ENCODE measurements at regions not wholly inside any gene's neighbourhood (a gene's known extent, or its start where the extent isn't known, plus 50 kb on each side); places are given as distances from the start of the nearest gene placed in this dataset.

DNA sequence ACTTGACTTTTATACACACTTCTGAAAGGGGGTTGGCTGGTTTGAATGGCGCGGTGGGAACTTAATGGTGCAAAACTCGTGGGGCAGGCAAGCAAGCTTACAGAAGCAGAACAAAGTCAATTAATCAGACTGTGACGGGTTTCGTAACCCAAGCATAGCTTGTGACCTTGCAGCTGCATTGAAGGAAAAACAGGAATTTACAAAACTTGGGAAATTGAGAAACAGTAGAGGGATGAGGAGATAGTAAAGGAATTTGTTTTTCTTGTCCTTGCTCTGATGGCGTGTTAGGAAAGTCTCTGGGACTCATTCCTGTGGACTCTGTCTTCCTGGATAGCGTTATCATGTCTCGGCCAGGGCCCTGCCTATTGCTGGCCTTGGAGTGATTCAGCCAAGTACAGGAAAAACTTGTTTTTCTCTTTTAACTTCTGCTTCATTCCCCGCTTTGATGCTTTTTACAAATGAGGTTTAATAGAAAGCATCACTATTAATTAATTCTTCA lies 220.0 kb upstream of the KCND2 start:
- TF ChIP-seq BACH2 (CRISPR knock-in tag; IDR thresholded peaks at IDR 0.05; ENCODE audit: borderline replicate concordance) (no peak), ZFP30 (CRISPR knock-in tag; IDR thresholded peaks at IDR 0.05) (no peak), ESRRG (CRISPR knock-in tag; IDR thresholded peaks at IDR 0.05) (no peak), POU6F1 (CRISPR knock-in tag; IDR thresholded peaks at IDR 0.05; ENCODE audit: borderline replicate concordance, low read depth) (no peak), ZNF8 (CRISPR knock-in tag; IDR thresholded peaks at IDR 0.05) (no peak), TCF4 (CRISPR knock-in tag; IDR thresholded peaks at IDR 0.05; ENCODE audit: borderline replicate concordance) (no peak), ZC3H10 (CRISPR knock-in tag; IDR thresholded peaks at IDR 0.05) (no peak), ZNF565 (CRISPR knock-in tag; conservative IDR thresholded peaks at IDR 0.05; ENCODE audit: low read depth) (no peak), ZNF70 (CRISPR knock-in tag; IDR thresholded peaks at IDR 0.05) (no peak), RARB (CRISPR knock-in tag; IDR thresholded peaks at IDR 0.05) (no peak), ISL1 (CRISPR knock-in tag; IDR thresholded peaks at IDR 0.05) (no peak), PATZ1 (CRISPR knock-in tag; IDR thresholded peaks at IDR 0.05; ENCODE audit: borderline replicate concordance) (no peak), ZFP3 (CRISPR knock-in tag; IDR thresholded peaks at IDR 0.05) (no peak), TOX (CRISPR knock-in tag; IDR thresholded peaks at IDR 0.05; ENCODE audit: borderline replicate concordance) (no peak), SNAI2 (CRISPR knock-in tag; IDR thresholded peaks at IDR 0.05) (no peak)
- TF ChIP-seq, protein P1, sequence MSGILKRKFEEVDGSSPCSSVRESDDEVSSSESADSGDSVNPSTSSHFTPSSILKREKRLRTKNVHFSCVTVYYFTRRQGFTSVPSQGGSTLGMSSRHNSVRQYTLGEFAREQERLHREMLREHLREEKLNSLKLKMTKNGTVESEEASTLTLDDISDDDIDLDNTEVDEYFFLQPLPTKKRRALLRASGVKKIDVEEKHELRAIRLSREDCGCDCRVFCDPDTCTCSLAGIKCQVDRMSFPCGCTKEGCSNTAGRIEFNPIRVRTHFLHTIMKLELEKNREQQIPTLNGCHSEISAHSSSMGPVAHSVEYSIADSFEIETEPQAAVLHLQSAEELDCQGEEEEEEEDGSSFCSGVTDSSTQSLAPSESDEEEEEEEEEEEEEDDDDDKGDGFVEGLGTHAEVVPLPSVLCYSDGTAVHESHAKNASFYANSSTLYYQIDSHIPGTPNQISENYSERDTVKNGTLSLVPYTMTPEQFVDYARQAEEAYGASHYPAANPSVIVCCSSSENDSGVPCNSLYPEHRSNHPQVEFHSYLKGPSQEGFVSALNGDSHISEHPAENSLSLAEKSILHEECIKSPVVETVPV (CRISPR knock-in tag; IDR thresholded peaks at IDR 0.05) = no peak
- no peak for ATAC-seq

DNA sequence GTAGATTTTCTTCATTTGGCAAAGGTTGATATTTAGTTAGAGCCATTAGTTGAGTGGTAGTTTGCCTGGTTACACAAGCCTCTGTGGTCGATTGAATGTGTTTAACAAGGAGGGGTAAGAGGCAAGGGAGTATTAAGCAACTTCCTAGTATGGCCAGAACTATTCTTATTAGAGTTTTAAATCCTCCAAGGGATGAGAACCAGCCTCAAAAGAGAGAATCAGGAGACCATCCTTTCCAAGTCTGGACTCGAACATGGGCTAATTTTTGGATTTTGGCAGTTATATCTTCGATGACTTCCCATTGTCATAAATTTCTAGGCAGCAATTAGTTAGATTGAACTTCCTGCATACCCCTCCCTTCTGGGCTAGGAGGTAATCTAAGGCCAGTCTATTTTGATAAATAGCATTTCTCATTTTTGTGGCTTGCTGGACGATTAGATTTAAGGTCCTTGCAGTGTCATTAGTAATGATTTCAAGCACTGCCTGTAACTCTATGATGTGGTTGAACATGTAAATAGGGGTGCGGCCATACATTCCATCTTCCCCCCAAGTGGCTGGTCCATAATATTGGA lies 219.5 kb upstream of the KCND2 start:
- ATAC-seq = no peak
- TF ChIP-seq ZFP30 (CRISPR knock-in tag; IDR thresholded peaks at IDR 0.05) (no peak), PATZ1 (CRISPR knock-in tag; IDR thresholded peaks at IDR 0.05; ENCODE audit: borderline replicate concordance) (no peak), CSDC2 (CRISPR knock-in tag; IDR thresholded peaks at IDR 0.05) (no peak), POU6F1 (CRISPR knock-in tag; IDR thresholded peaks at IDR 0.05; ENCODE audit: borderline replicate concordance, low read depth) (no peak), SNAI2 (CRISPR knock-in tag; IDR thresholded peaks at IDR 0.05) (no peak), GLIS3 (CRISPR knock-in tag; IDR thresholded peaks at IDR 0.05) (no peak), CREB5 (CRISPR knock-in tag; IDR thresholded peaks at IDR 0.05; ENCODE audit: low read depth) (no peak), ISL1 (CRISPR knock-in tag; IDR thresholded peaks at IDR 0.05) (no peak), ZNF565 (CRISPR knock-in tag; conservative IDR thresholded peaks at IDR 0.05; ENCODE audit: low read depth) (no peak), TSHZ2 (CRISPR knock-in tag; IDR thresholded peaks at IDR 0.05) (no peak), ZNF8 (CRISPR knock-in tag; IDR thresholded peaks at IDR 0.05) (no peak), ZC3H10 (CRISPR knock-in tag; IDR thresholded peaks at IDR 0.05) (no peak), ZFP3 (CRISPR knock-in tag; IDR thresholded peaks at IDR 0.05) (no peak), RARB (CRISPR knock-in tag; IDR thresholded peaks at IDR 0.05) (no peak), ESRRG (CRISPR knock-in tag; IDR thresholded peaks at IDR 0.05) (no peak)

Data from SK-N-SH treated with all-trans-retinoic acid at 6 μM for 48 hours (cell line).